ENCODE measurements at regions not wholly inside any gene's neighbourhood (a gene's known extent, or its start where the extent isn't known, plus 50 kb on each side); places are given as distances from the start of the nearest gene placed in this dataset.
"Not testable (repeated sequence)": the region's sequence is repeated elsewhere in the genome, so short reads cannot be mapped to it uniquely, and the experiment has no call there.

- Histone ChIP-seq H3K4me2 (ENCODE audit: unreplicated experiment) (no peak overlapping the region), H3K9me3 (ENCODE audit: low read depth) (no peaks in the 10 kb centered on the region), H2AFZ (no peak overlapping the region), H3K27ac (no peak overlapping the region), H3K9ac (no peak overlapping the region), H3F3A (ENCODE audit: insufficient read depth) (no peaks in the 10 kb centered on the region), H3K4me3 (no peak overlapping the region), H3K4me1 (ENCODE audit: insufficient read depth) (no peaks in the 10 kb centered on the region), H3K9me2 (ENCODE audit: insufficient read depth) (no peaks in the 10 kb centered on the region), H3K79me2 (ENCODE audit: insufficient read depth) (no peaks in the 10 kb centered on the region), H3K36me3 (ENCODE audit: low read depth) (no peaks in the 10 kb centered on the region), H3K27me3 (replicated peaks; ENCODE audit: insufficient read depth) (no peaks in the 10 kb centered on the region; the same call in none of the 2 replicates), H4K20me1 (ENCODE audit: insufficient read depth) (no peaks in the 10 kb centered on the region)
- in situ Hi-C loops (cut with MboI): no loop called here
- 71 to 76% methylated on average over 4 of the region's 4 CpGs for WGBS, 2 experiments (ENCODE audit: low coverage in 1 of 2, low lambda C conversion rate in 2 of 2, missing lambda C conversion rate in 2 of 2)
- TF ChIP-seq EZH2 (IDR thresholded peaks at IDR 0.05; ENCODE audit: insufficient read depth, poor library complexity, severe bottlenecking) (no peak), EZH2phosphoT487 (IDR thresholded peaks at IDR 0.05; ENCODE audit: insufficient read depth, low read depth) (no peak)
- no peak for DNase-seq
Observed at GRCh38 chr20:22732751-22733150, 148.4 kb upstream of the FOXA2 start.

GRCh38 chr20:22734946-22735647, 150.7 kb upstream of the FOXA2 start:
- 60 to 61% methylated on average over 9 of the region's 9 CpGs for WGBS, 2 experiments (ENCODE audit: low coverage in 1 of 2, low lambda C conversion rate in 2 of 2, missing lambda C conversion rate in 2 of 2)
- in situ Hi-C loops (cut with MboI); H3F3A ChIP-seq (ENCODE audit: insufficient read depth); H3K27me3 ChIP-seq (replicated peaks; ENCODE audit: insufficient read depth); H3K36me3 ChIP-seq (ENCODE audit: low read depth); H3K9me2 ChIP-seq (ENCODE audit: insufficient read depth); H2AFZ ChIP-seq; H3K9me3 ChIP-seq (ENCODE audit: low read depth); H3K4me3 ChIP-seq; H3K4me2 ChIP-seq (ENCODE audit: unreplicated experiment); H4K20me1 ChIP-seq (ENCODE audit: insufficient read depth); H3K79me2 ChIP-seq (ENCODE audit: insufficient read depth); H3K27ac ChIP-seq; H3K4me1 ChIP-seq (ENCODE audit: insufficient read depth); H3K9ac ChIP-seq: not testable (repeated sequence)
- peak; percentile 30 for DNase-seq

- no peak for TF ChIP-seq EZH2 (IDR thresholded peaks at IDR 0.05; ENCODE audit: insufficient read depth, poor library complexity, severe bottlenecking)
- no peak for TF ChIP-seq EZH2phosphoT487 (IDR thresholded peaks at IDR 0.05; ENCODE audit: insufficient read depth, low read depth)
- Histone ChIP-seq H4K20me1 (ENCODE audit: insufficient read depth) (no peaks in the 10 kb centered on the region), H2AFZ (no peak overlapping the region), H3K4me3 (no peak overlapping the region), H3K4me1 (ENCODE audit: insufficient read depth) (no peaks in the 10 kb centered on the region), H3F3A (ENCODE audit: insufficient read depth) (no peaks in the 10 kb centered on the region), H3K27me3 (replicated peaks; ENCODE audit: insufficient read depth) (no peaks in the 10 kb centered on the region), H3K4me2 (ENCODE audit: unreplicated experiment) (no peak overlapping the region), H3K9me3 (ENCODE audit: low read depth) (no peaks in the 10 kb centered on the region), H3K9me2 (ENCODE audit: insufficient read depth) (no peaks in the 10 kb centered on the region), H3K79me2 (ENCODE audit: insufficient read depth) (no peaks in the 10 kb centered on the region), H3K9ac (no peak overlapping the region), H3K27ac (no peak overlapping the region), H3K36me3 (ENCODE audit: low read depth) (no peaks in the 10 kb centered on the region)
- in situ Hi-C loops (cut with MboI): no loop called here
- no peak for DNase-seq
- WGBS, 2 experiments (ENCODE audit: low coverage in 1 of 2, low lambda C conversion rate in 2 of 2, missing lambda C conversion rate in 2 of 2): 24 to 44% methylated on average over 2 of the region's 2 CpGs
Observed at GRCh38 chr20:22740829-22741228, 156.5 kb upstream of the FOXA2 start.

GRCh38 chr20:22744341-22745193, 160.2 kb upstream of the FOXA2 start:
- WGBS, 2 experiments (ENCODE audit: low coverage in 1 of 2, low lambda C conversion rate in 2 of 2, missing lambda C conversion rate in 2 of 2): 6 to 7% methylated on average over 2 of the region's 2 CpGs
- H3K4me1 ChIP-seq (ENCODE audit: insufficient read depth): no peaks in the 10 kb centered on the region
- no peaks in the 10 kb centered on the region for H3K79me2 ChIP-seq (ENCODE audit: insufficient read depth)
- in situ Hi-C loops (cut with MboI): no loop called here
- H3F3A ChIP-seq (ENCODE audit: insufficient read depth): no peaks in the 10 kb centered on the region
- H2AFZ ChIP-seq: no peak overlapping the region
- no peaks in the 10 kb centered on the region for H3K9me2 ChIP-seq (ENCODE audit: insufficient read depth)
- H3K36me3 ChIP-seq (ENCODE audit: low read depth): no peaks in the 10 kb centered on the region
- no peak for TF ChIP-seq EZH2phosphoT487 (IDR thresholded peaks at IDR 0.05; ENCODE audit: insufficient read depth, low read depth)
- TF ChIP-seq EZH2 (IDR thresholded peaks at IDR 0.05; ENCODE audit: insufficient read depth, poor library complexity, severe bottlenecking): no peak
- DNase-seq: no peak
- no peaks in the 10 kb centered on the region for H3K9me3 ChIP-seq (ENCODE audit: low read depth)
- H3K27me3 ChIP-seq (replicated peaks; ENCODE audit: insufficient read depth): no peaks in the 10 kb centered on the region
- no peak overlapping the region for H3K9ac ChIP-seq
- H3K4me3 ChIP-seq: no peak overlapping the region
- H4K20me1 ChIP-seq (ENCODE audit: insufficient read depth): no peaks in the 10 kb centered on the region
- H3K4me2 ChIP-seq (ENCODE audit: unreplicated experiment): no peak overlapping the region
- no peak overlapping the region for H3K27ac ChIP-seq
